ENCODE measurements at regions not wholly inside any gene's neighbourhood (a gene's known extent, or its start where the extent isn't known, plus 50 kb on each side); places are given as distances from the start of the nearest gene placed in this dataset.
"Not testable (repeated sequence)": the region's sequence is repeated elsewhere in the genome, so short reads cannot be mapped to it uniquely, and the experiment has no call there.

DNA sequence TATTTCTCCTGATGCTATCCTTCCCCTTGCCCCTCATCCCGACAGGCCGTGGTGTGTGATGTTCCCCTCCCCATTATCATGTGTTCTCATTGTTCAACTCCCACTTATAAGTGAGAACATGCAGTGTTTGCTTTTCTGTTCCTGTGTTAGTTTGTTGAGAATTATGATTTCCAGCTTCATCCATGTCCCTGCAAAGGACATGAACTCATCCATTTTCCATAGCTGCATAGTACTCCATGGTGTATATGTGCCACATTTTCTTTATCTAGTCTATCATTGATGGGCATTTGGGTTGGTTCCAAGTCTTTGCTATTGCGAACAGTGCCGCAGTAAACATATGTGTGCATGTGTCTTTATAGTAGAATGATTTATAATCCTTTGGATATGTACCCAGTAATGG is 67.1 kb upstream of the PRNP start:
- H3K79me2 ChIP-seq (ENCODE audit: insufficient read depth, low read length); H3K36me3 ChIP-seq (ENCODE audit: low read length); H3K9me3 ChIP-seq (ENCODE audit: insufficient read depth, low read length); H3K4me2 ChIP-seq (ENCODE audit: low read depth, low read length, poor library complexity, severe bottlenecking); H3F3A ChIP-seq (ENCODE audit: insufficient read depth); H3K27ac ChIP-seq (ENCODE audit: low read depth, low read length); H4K20me1 ChIP-seq (ENCODE audit: low read depth, low read length); H2AFZ ChIP-seq (ENCODE audit: low read depth, low read length, severe bottlenecking); H3K4me3 ChIP-seq (ENCODE audit: insufficient read depth, low read length, poor library complexity, severe bottlenecking); H3K9ac ChIP-seq (ENCODE audit: low read length); H3K27me3 ChIP-seq (ENCODE audit: low read length); H3K9me2 ChIP-seq (replicated peaks; ENCODE audit: insufficient read depth, low read length): not testable (repeated sequence)

DNA sequence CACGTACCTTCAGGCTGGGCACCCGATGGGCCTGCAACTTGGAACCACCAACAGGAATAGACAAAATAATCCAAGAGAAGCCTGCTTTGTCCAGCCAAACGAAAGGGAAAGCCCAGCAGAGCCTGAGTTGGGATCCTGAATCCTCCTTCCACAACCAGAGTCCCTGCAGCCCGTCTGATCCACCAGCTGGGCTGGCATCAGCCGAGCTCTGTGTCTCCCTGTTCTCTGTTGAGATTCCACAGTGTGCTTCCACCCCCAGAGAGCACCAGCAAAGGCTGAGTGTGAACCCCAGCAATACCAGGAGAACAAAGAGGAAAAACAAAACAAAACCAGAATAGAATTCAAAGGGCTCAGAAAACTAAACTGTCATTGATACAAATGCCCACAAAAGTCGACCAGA is 68.8 kb upstream of the PRNP start:
- no peaks in the 10 kb centered on the region for H3K36me3 ChIP-seq (ENCODE audit: low read length)
- H3F3A ChIP-seq (ENCODE audit: insufficient read depth): no peaks in the 10 kb centered on the region
- H3K27ac ChIP-seq (ENCODE audit: low read depth, low read length): no peak overlapping the region
- no peaks in the 10 kb centered on the region for H3K79me2 ChIP-seq (ENCODE audit: insufficient read depth, low read length)
- TF ChIP-seq EZH2phosphoT487 (conservative IDR thresholded peaks at IDR 0.05; ENCODE audit: low read length): no peak
- TF ChIP-seq, protein P1, sequence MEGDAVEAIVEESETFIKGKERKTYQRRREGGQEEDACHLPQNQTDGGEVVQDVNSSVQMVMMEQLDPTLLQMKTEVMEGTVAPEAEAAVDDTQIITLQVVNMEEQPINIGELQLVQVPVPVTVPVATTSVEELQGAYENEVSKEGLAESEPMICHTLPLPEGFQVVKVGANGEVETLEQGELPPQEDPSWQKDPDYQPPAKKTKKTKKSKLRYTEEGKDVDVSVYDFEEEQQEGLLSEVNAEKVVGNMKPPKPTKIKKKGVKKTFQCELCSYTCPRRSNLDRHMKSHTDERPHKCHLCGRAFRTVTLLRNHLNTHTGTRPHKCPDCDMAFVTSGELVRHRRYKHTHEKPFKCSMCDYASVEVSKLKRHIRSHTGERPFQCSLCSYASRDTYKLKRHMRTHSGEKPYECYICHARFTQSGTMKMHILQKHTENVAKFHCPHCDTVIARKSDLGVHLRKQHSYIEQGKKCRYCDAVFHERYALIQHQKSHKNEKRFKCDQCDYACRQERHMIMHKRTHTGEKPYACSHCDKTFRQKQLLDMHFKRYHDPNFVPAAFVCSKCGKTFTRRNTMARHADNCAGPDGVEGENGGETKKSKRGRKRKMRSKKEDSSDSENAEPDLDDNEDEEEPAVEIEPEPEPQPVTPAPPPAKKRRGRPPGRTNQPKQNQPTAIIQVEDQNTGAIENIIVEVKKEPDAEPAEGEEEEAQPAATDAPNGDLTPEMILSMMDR (IDR thresholded peaks at IDR 0.05; ENCODE audit: insufficient read depth, low read length, poor library complexity, severe bottlenecking): no peak
- no peaks in the 10 kb centered on the region for H3K9me3 ChIP-seq (ENCODE audit: insufficient read depth, low read length)
- H3K9ac ChIP-seq (ENCODE audit: low read length): no peak overlapping the region
- no peaks in the 10 kb centered on the region for H4K20me1 ChIP-seq (ENCODE audit: low read depth, low read length)
- H3K9me2 ChIP-seq (replicated peaks; ENCODE audit: insufficient read depth, low read length): no peaks in the 10 kb centered on the region
- no peaks in the 10 kb centered on the region for H3K27me3 ChIP-seq (ENCODE audit: low read length)
- H3K4me2 ChIP-seq (ENCODE audit: low read depth, low read length, poor library complexity, severe bottlenecking): no peak overlapping the region
- H2AFZ ChIP-seq (ENCODE audit: low read depth, low read length, severe bottlenecking): no peak overlapping the region
- H3K4me3 ChIP-seq (ENCODE audit: insufficient read depth, low read length, poor library complexity, severe bottlenecking): no peak overlapping the region

DNA sequence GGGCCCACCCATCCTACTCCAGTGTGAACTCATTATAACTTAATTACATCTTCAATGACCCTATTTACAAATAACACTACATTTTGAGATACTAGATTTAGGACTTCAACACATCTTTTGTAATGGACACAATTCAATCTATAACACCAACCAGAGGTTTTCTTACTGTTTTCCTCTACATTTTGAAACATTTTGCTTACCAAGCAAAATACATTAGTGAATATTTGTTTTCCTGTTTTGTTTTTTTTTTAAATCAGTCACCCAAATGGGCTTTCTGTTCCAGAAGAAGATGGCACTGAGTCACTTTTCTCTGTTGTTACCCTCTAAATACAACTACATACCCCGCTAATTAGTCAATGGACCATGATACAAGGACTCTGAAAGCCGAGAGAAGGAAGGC is 69.2 kb upstream of the PRNP start:
- Histone ChIP-seq H3K27me3 (ENCODE audit: low read length) (no peaks in the 10 kb centered on the region), H3K36me3 (ENCODE audit: low read length) (no peaks in the 10 kb centered on the region), H3K27ac (ENCODE audit: low read depth, low read length) (no peak overlapping the region), H3K9ac (ENCODE audit: low read length) (no peak overlapping the region), H3K9me3 (ENCODE audit: insufficient read depth, low read length) (no peaks in the 10 kb centered on the region), H3K4me2 (ENCODE audit: low read depth, low read length, poor library complexity, severe bottlenecking) (no peak overlapping the region), H3F3A (ENCODE audit: insufficient read depth) (no peaks in the 10 kb centered on the region), H4K20me1 (ENCODE audit: low read depth, low read length) (no peaks in the 10 kb centered on the region), H3K79me2 (ENCODE audit: insufficient read depth, low read length) (no peaks in the 10 kb centered on the region), H3K4me3 (ENCODE audit: insufficient read depth, low read length, poor library complexity, severe bottlenecking) (no peak overlapping the region), H2AFZ (ENCODE audit: low read depth, low read length, severe bottlenecking) (no peak overlapping the region), H3K9me2 (replicated peaks; ENCODE audit: insufficient read depth, low read length) (no peaks in the 10 kb centered on the region)
- TF ChIP-seq EZH2phosphoT487 (conservative IDR thresholded peaks at IDR 0.05; ENCODE audit: low read length): no peak
- TF ChIP-seq, protein P1 (IDR thresholded peaks at IDR 0.05; ENCODE audit: insufficient read depth, low read length, poor library complexity, severe bottlenecking): no peak

DNA sequence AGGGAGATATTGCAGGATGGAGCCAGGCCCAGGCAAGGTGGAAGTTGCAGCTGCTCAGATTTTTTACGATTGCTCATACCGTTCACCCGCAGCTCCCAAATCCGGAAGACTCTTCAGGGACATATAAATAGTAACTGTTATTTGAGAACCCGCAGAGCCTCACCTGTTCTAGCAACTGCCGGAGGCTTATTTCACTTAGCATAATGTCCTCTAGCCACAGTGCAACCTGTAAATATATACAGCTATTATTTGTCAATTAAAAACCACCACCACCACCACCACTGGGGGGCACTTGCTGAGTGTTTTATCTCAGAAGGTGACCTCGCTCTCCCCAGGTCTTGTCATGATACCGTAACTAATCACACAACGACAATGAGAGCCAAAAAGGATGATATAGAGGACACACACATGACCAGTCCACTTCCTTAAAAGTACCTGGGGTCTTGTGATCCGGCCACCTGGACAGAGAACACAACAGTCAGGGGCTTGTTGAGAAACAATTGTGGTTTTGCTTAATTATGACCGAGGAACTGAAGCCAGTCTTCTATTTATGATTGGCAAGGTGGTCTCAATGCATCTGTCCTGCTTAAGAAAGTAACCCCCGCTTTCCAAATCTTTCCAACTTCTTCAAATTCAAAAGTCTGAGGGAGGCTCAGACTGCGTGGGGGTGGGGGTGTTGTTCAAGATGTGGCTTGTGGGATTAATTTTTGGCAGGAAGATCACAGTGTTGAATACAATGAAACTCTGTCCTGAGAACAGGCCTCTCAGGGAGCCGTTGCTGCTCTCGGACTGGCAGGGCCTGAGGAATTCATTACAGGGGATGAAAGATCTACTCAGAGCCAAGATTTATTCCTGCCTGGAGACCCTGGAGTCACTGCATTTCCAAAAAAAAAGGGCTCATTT is 72.3 kb upstream of the PRNP start:
- Histone ChIP-seq H4K20me1 (ENCODE audit: low read depth, low read length) (no peaks in the 10 kb centered on the region), H3K9me2 (replicated peaks; ENCODE audit: insufficient read depth, low read length) (no peaks in the 10 kb centered on the region), H3K27ac (ENCODE audit: low read depth, low read length) (0 out of 2 replicates have a peak overlapping the region, but pooled peaks have one; percentile 26), H3K4me2 (ENCODE audit: low read depth, low read length, poor library complexity, severe bottlenecking) (peak overlapping the region; percentile 39), H3K9me3 (ENCODE audit: insufficient read depth, low read length) (no peaks in the 10 kb centered on the region), H2AFZ (ENCODE audit: low read depth, low read length, severe bottlenecking) (peak overlapping the region; percentile 76), H3K36me3 (ENCODE audit: low read length) (no peaks in the 10 kb centered on the region), H3F3A (ENCODE audit: insufficient read depth) (no peaks in the 10 kb centered on the region), H3K27me3 (ENCODE audit: low read length) (no peaks in the 10 kb centered on the region), H3K4me3 (ENCODE audit: insufficient read depth, low read length, poor library complexity, severe bottlenecking) (no peak overlapping the region), H3K9ac (ENCODE audit: low read length) (peak overlapping the region; percentile 16; the same call in 1 of the 2 replicates), H3K79me2 (ENCODE audit: insufficient read depth, low read length) (no peaks in the 10 kb centered on the region)
- TF ChIP-seq, protein P1 (IDR thresholded peaks at IDR 0.05; ENCODE audit: insufficient read depth, low read length, poor library complexity, severe bottlenecking): peak; percentile 66
- TF ChIP-seq EZH2phosphoT487 (conservative IDR thresholded peaks at IDR 0.05; ENCODE audit: low read length): no peak

Data from SU-DHL-6 (cell line).